GM18867 (cell line): ENCODE measurements at regions not wholly inside any gene's neighbourhood (a gene's known extent, or its start where the extent isn't known, plus 50 kb on each side); places are given as distances from the start of the nearest gene placed in this dataset.

Experiments used
- ATAC-seq: cut with Tn5 transposase; IDR thresholded peaks from one replicate; pipeline ENCODE4 v1.9.1; 2021; ENCODE audit warnings: mild to moderate bottlenecking, moderate library complexity; ENCODE audit not compliant: unreplicated experiment

GRCh38 chr18:78738076-78738690 is 241.4 kb upstream of the SALL3 start:
- no peak for ATAC-seq

GRCh38 chr18:78739115-78739514 is 240.5 kb upstream of the SALL3 start:
- ATAC-seq = no peak

- ATAC-seq = no peak
Measured at GRCh38 chr18:78739882-78740677, 239.5 kb upstream of the SALL3 start.

GRCh38 chr18:78740876-78741275 is 238.7 kb upstream of the SALL3 start:
- no peak for ATAC-seq

GRCh38 chr18:78741381-78742217 is 238.0 kb upstream of the SALL3 start:
- ATAC-seq = no peak

GRCh38 chr18:78742218-78742745 is 237.3 kb upstream of the SALL3 start:
- ATAC-seq = no peak

GRCh38 chr18:78743078-78743477 is 236.5 kb upstream of the SALL3 start:
- no peak for ATAC-seq

GRCh38 chr18:78751664-78752063 is 228.0 kb upstream of the SALL3 start:
- no peak for ATAC-seq

- no peak for ATAC-seq
Measured at GRCh38 chr18:78753240-78753639, 226.4 kb upstream of the SALL3 start.

- no peak for ATAC-seq
Measured at GRCh38 chr18:78754311-78755043, 225.1 kb upstream of the SALL3 start.

GRCh38 chr18:78757014-78757413 is 222.6 kb upstream of the SALL3 start:
- ATAC-seq = no peak

- ATAC-seq = no peak
Measured at GRCh38 chr18:78758496-78758895, 221.1 kb upstream of the SALL3 start.

GRCh38 chr18:78762753-78763152 is 216.9 kb upstream of the SALL3 start:
- ATAC-seq = no peak

- ATAC-seq = no peak
Measured at GRCh38 chr18:78764544-78764943, 215.1 kb upstream of the SALL3 start.

GRCh38 chr18:78765142-78765541 is 214.5 kb upstream of the SALL3 start:
- ATAC-seq = no peak

- no peak for ATAC-seq
Measured at GRCh38 chr18:78765637-78766281, 213.9 kb upstream of the SALL3 start.

- ATAC-seq = no peak
Measured at GRCh38 chr18:78766651-78767533, 212.7 kb upstream of the SALL3 start.

- no peak for ATAC-seq
Measured at GRCh38 chr18:78767648-78768071, 212.0 kb upstream of the SALL3 start.

- ATAC-seq = no peak
Measured at GRCh38 chr18:78768221-78768620, 211.4 kb upstream of the SALL3 start.
